ENCODE measurements at regions not wholly inside any gene's neighbourhood (a gene's known extent, or its start where the extent isn't known, plus 50 kb on each side); places are given as distances from the start of the nearest gene placed in this dataset.

DNA sequence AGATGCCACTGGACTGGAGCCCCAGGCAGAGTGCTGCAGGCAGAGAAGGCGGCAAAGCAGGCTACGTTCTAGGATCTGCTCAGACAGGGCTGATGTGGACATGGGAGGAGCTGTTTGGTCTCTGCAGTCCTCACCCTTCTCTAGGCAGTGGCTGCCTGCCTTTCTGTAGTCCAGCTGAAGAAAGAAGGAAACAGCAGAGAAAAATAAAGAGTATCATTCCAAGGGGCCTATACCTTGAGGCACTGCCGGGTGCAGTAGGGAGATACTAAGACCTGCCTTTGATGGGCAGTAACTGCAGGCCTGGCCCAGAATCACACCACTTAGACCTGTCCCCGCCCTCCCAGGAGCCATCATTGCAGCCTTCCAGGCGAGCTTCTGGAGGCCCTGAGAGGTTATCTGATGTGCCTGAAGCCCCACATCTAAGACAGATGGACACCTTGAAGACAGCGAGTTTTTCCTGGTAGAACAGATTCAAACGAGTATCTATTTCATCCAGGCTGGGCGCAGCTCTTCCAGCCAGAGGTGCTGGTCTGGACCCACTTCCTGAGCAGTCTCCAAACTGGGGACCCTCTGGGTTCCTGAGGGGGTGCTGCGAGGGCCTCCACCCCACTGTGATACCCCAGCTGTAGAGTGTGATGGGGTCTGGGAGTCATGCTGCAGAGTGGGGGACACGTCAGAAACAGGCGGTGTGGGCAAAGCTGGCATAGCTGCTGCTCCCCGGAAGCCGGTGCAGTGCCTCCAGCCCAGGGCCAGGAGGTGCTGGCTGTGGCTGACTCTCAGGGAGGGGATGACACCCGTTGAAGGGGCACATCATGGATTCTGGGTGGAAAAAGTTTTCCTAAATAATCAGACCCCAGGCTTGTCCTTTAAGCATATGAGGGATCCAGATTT is 87.3 kb upstream of the OTOS start:
- no peak for DNase-seq

- no peak for DNase-seq
Observed at GRCh38 chr2:240229005-240229404, 88.5 kb upstream of the OTOS start.

- peak; percentile 76 for DNase-seq
Observed at GRCh38 chr2:240229603-240230235, 89.3 kb upstream of the OTOS start.

GRCh38 chr2:240230291-240230931 is 90.0 kb upstream of the OTOS start:
- no peak for DNase-seq

- DNase-seq: no peak
Observed at GRCh38 chr2:240231838-240232244, 91.4 kb upstream of the OTOS start.

DNA sequence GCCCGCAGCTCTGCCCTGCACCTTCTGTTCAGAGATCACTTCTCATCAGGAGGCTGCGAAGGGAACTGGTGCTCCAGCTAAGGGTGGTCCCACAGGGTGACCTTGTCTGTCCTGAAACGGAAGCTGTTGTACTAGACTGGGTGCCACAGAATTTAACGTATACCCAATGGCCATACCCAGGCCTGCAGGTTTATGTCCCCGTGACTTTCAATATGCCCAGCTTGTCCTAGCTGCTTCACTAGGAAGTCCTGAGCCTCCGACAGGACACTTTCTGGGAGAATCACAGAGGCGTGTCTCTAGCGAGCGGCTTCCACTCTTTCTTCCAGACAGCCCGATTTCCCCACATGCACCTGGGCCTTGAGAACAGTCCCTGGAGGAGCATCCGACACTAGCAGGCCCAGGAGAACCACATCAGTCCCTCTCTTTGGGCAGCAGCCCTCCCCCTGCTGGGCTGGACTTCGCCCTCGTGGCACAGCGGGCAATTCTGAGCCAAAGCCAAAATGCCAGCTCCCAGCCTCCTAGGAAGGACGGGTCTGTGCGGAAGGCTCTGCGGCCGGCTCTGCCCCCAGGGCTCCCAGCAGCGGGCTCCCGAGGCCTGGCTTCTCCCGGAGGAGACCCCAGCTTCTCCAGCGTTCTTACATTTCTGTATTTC is 91.9 kb upstream of the OTOS start:
- no peak for DNase-seq

DNA sequence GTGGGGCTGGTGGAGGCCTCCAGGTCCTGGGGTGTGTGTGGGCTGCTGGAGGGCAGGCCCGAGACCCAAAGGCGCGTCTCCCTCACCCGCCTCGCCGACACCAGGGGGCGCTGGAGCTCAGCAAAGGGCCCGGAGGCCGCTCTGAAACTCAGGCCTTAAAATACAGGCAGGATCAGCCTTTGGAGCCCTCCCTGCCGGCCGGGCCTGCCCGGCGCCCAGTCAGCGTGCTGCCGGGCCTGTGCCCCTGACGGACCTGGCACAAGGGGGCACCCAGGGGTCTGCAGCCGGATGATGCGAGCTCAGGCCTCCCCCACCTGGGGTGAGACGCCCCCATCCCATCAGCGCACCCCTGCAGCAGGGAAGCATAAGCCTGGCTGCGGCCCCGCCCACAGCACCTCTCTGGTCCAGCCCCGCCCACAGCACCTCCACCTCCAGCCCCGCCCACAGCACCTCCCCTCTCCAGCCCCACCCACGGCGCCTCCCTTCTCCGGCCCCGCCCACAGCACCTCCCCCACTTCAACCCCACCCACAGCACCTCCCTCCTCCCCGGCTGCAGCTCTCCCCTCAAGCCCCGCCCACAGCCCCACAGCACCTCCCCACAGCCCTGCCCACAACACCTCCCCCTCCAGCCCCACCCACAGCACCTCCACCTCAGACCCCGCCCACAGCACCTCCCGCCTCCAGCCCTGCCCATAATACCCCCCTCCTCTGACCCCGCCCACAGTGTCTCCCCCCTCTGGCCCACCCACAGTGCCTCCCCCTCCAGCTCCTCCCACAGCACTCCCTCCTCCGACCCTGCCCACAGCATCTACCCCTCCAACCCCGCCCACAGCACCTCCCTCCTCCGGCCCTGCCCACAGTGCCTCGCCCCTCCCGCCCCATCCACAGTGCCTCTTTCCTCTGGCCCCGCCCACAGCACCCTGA is 92.8 kb upstream of the OTOS start:
- peak; percentile 41 for DNase-seq

- no peak for DNase-seq
Observed at GRCh38 chr2:240233885-240234502, 93.5 kb upstream of the OTOS start.

DNA sequence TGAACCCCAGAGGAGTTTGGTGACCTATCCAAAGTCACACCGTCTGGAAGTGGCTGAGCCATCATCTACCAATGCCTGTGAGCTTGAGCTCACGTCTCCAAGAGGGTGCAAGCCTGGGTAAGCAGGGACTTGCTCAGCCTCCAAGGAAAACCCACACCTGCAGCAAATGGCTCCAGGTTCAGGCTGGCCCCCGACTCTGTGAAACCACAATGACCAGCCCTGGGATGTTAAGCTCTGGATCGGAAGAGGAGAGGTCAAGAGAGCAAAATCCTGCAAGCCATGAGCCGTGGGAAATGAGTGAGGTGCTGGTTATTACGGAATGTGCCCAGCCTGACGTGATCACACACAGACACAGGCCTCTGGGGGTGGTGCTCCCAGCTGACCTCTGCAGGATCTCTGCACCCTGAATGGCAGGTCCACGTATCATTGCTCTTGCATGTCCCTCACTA is 94.1 kb upstream of the OTOS start:
- peak; percentile 34 for DNase-seq

GRCh38 chr2:240235149-240235803 is 94.8 kb upstream of the OTOS start:
- DNase-seq: no peak

DNA sequence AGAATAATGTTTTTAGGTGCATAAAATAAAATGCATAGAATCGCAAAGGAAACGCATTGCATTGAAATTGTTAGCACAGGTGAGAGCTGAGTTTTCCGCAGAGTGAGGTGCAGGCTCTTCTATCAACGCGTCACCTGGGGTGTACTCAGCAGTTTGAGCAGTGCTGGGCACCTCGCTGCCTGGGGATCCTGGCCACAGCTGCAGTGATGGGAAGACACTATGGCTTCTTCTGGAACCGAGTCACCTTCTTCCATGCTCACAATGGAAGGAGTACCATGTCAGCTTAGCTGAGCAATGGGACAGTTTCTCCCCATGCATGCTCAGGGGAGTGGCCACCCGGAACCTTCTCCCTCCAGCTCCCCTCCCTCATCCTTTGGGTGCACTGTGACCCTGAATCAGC is 95.4 kb upstream of the OTOS start:
- DNase-seq: no peak

GRCh38 chr2:240236217-240237111 is 96.0 kb upstream of the OTOS start:
- DNase-seq: no peak

DNA sequence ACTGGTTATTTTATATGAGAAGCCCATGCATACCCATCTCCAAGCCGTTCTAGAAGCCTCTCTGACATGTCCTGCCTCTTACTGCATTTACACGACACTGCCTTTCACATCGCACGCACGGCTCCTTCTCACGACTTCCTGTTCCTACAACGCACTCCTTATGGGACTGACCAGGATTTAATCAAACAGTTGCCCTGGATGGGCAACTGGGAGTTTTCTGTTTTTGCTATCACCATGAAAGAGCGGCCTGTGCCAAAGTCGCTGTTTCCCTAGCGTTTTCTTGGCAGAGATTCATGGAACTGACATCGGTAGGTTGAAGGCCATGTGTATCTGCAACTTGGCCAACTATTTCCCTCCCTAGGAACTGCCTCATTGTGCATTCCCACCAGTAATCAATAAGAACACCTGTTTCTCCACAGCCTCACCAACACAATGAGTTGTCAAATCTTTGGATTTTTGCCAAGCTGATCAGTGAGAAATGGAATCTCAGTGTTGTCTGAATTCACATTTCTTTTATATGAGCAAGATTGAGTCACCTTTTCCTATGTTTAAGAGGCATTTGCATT is 97.2 kb upstream of the OTOS start:
- DNase-seq: peak; percentile 8

DNA sequence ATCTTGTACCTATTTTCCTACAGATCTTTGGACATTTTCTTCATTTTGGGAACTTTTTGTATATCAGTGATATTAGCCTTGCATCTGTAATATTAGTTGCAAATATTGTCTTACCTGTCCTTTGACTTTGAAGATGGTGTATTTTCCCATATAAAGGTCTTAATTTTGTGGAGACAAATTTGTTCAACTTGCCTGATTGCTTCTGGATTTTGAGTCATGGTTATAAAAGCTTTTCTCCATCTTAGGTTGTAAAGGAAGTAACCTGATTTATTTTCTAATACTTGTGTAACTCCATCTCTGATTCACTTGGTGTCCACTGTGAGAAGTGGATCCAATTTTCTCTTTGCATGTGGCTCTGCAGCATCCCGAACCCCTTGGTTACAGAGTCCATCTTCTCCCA is 97.7 kb upstream of the OTOS start:
- no peak for DNase-seq

- no peak for DNase-seq
Observed at GRCh38 chr2:240238786-240239185, 98.3 kb upstream of the OTOS start.

GRCh38 chr2:240239325-240239724 is 98.9 kb upstream of the OTOS start:
- DNase-seq: no peak

- no peak for DNase-seq
Observed at GRCh38 chr2:240240017-240240734, 99.7 kb upstream of the OTOS start.

DNA sequence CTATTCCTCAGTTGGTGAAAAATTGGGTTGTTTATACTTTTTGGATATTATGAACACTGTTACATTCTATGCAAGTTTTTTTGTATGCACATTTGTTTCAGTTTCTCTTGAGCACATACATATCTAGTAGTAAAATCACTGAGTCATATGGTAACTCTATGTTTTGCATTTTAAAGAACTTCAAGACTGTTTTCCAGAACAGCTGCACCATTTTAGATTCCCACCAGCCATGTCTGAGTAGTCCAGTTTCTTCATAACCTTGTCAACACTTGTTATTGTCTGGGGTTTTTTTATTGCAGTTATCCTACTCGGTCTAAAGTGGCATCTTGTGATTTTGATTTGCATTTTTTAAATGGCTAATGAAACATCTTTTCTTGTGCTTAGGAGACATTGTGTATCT is 100.3 kb upstream of the OTOS start:
- no peak for DNase-seq

DNA sequence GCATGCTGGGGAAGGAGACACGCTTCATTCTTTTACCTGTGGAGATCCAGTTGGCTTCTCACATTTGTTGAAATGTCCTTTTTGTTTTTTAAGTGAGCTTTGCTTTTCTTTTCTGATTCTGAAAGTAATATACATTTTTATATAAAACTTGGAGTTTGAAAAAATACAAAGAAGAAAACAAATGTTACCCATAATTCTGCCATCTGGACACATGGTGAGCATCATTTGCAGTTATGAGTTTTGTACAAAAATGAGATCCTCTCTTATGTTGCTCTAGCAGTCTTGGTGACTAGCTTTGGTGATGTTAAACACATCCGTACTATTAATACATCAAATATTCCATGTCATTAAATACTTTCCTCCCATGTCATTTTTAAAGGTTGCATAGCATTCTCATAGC is 101.1 kb upstream of the OTOS start:
- no peak for DNase-seq

Measured in kidney glomerular epithelial cell (primary cell).